ENCODE measurements at regions not wholly inside any gene's neighbourhood (a gene's known extent, or its start where the extent isn't known, plus 50 kb on each side); places are given as distances from the start of the nearest gene placed in this dataset.

DNA sequence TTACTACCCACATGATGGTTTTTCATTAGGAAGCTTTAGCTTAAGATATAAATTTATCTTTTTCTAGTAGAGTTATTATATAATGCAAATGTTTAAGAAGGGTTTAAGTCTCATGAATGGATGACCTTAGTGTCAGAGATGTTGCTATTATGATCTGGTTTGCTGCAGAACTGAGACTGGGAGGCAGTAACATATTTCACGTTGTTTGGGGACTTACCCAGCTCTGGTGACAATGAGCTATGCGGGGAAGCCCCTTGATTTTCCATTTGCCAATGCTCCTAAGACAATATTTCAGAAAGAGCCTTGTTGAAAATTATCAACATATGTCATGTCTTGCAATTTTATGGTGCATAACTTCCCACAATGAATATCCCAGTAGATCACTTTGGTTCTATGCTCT is 754.6 kb downstream of the REEP3 start:
- POLR2A ChIA-PET: no interaction called here
- CTCF ChIA-PET (ENCODE audit: low intra/inter-chr PET ratio, low total read pairs): no interaction called here

More for the DNA sequence above, 754.6 kb downstream of the REEP3 start:
- intact Hi-C loops (cut with micrococcal nuclease; ENCODE audit: unreplicated experiment) (no loop called here), in situ Hi-C loops (cut with HindIII; ENCODE audit: extremely low pct_ligation_motif_present, low pct_unique_long_range_greater_than_20kb) (no loop called here)
- Histone ChIP-seq H3K4me2 (ENCODE audit: low read depth, low read length) (no peak overlapping the region), H3K79me2 (ENCODE audit: insufficient read depth, low read length) (no peaks in the 10 kb centered on the region), H3K36me3 (replicated peaks in 1 of 2; ENCODE audit: control insufficient read depth in 1 of 2, insufficient read depth in 2 of 2, low read length in 2 of 2) (no peaks in the 10 kb centered on the region), H4K20me1 (ENCODE audit: insufficient read depth, low read length) (no peaks in the 10 kb centered on the region), H3K27me3 (ENCODE audit: control insufficient read depth in 1 of 2, insufficient read depth in 2 of 2, low read length in 2 of 2) (no peaks in the 10 kb centered on the region), H3K4me1 (ENCODE audit: insufficient read depth, low read length) (no peaks in the 10 kb centered on the region), H2AFZ (ENCODE audit: low read length) (no peak overlapping the region), H3K9me3 (ENCODE audit: low read length) (no peaks in the 10 kb centered on the region), H3K27ac (ENCODE audit: extremely low read length, insufficient read depth, low read length) (no peak overlapping the region), H3K9ac (ENCODE audit: insufficient read depth, low read depth, low read length) (no peak overlapping the region), H3K4me3 (replicated peaks in 1 of 3; ENCODE audit: insufficient read depth in 1 of 3, low read depth in 2 of 3, low read length in 3 of 3) (no peak overlapping the region)
- FAIRE-seq (no peak), DNase-seq (ENCODE audit: low spot score) (no peak), ATAC-seq (no peak)
- no TSS peak for BruUV-seq (replicated peaks)
- no peak for TF ChIP-seq SNAPC2 (CRISPR knock-in tag; IDR thresholded peaks at IDR 0.05)
- TF ChIP-seq RXRA (CRISPR knock-in tag; IDR thresholded peaks at IDR 0.05): no peak
- TF ChIP-seq ZNF782 (CRISPR knock-in tag; IDR thresholded peaks at IDR 0.05; ENCODE audit: borderline replicate concordance): no peak
- TF ChIP-seq ETV6 (CRISPR knock-in tag; conservative IDR thresholded peaks at IDR 0.05): no peak
- TF ChIP-seq, protein P1, sequence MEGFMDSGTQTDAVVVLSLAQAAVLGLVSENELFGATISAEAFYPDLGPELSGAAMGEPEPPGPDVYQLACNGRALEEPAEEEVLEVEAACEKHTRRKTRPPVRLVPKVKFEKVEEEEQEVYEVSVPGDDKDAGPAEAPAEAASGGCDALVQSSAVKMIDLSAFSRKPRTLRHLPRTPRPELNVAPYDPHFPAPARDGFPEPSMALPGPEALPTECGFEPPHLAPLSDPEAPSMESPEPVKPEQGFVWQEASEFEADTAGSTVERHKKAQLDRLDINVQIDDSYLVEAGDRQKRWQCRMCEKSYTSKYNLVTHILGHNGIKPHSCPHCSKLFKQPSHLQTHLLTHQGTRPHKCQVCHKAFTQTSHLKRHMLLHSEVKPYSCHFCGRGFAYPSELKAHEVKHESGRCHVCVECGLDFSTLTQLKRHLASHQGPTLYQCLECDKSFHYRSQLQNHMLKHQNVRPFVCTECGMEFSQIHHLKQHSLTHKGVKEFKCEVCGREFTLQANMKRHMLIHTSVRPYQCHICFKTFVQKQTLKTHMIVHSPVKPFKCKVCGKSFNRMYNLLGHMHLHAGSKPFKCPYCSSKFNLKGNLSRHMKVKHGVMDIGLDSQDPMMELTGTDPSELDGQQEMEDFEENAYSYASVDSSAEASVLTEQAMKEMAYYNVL (CRISPR knock-in tag; IDR thresholded peaks at IDR 0.05; ENCODE audit: borderline replicate concordance): no peak
- TF ChIP-seq, protein P2, sequence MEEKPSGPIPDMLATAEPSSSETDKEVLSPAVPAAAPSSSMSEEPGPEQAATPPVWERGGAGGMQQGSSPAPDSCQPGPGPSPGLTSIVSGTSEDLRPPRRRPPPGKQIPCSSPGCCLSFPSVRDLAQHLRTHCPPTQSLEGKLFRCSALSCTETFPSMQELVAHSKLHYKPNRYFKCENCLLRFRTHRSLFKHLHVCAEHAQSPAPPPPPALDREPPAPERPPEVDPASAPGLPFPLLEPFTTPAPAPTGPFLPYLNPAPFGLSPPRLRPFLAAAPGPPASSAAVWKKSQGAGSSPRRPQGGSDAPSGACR (CRISPR knock-in tag; IDR thresholded peaks at IDR 0.05): no peak
- no peak for TF ChIP-seq HDAC2 (CRISPR knock-in tag; IDR thresholded peaks at IDR 0.05)
- TF ChIP-seq ZFP41 (CRISPR knock-in tag; IDR thresholded peaks at IDR 0.05; ENCODE audit: borderline replicate concordance): no peak
- TF ChIP-seq SMARCC2 (IDR thresholded peaks at IDR 0.05): no peak
- TF ChIP-seq TEAD2 (CRISPR knock-in tag; IDR thresholded peaks at IDR 0.05): no peak
- TF ChIP-seq ELF3 (CRISPR knock-in tag; IDR thresholded peaks at IDR 0.05): no peak
- TF ChIP-seq ELF1 (CRISPR knock-in tag; IDR thresholded peaks at IDR 0.05): no peak
- TF ChIP-seq ZNF33A (CRISPR knock-in tag; IDR thresholded peaks at IDR 0.05; ENCODE audit: borderline replicate concordance): no peak
- TF ChIP-seq ZNF253 (CRISPR knock-in tag; IDR thresholded peaks at IDR 0.05; ENCODE audit: borderline replicate concordance): no peak
- 0% methylated on average over 2 of the region's 2 CpGs for WGBS (ENCODE audit: low lambda C conversion rate)

Measured in HepG2 (cell line).